ENCODE measurements at regions not wholly inside any gene's neighbourhood (a gene's known extent, or its start where the extent isn't known, plus 50 kb on each side); places are given as distances from the start of the nearest gene placed in this dataset.

DNA sequence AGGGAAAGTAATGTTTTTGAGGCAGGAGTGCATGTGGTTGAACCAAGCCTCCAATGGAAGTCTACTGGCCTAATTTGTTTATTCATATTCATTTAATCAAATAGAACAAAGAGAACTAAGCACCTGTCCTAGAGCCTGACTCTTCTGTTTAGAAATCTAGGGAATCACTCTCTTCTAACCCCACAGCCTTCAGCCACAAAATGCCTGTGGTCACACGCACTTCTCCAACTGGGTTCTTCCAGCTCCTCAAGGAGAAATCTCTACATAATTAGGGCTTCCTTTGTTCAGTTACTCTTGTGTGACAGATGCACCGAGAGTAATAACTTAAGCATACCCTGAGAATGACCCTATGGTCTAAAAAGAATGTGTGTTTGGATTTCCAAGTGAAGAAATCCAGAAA, 133.7 kb upstream of the NAMPT start:
- Histone ChIP-seq H3K79me2 (ENCODE audit: insufficient read depth, low read length) (no peaks in the 10 kb centered on the region), H2AFZ (ENCODE audit: low read depth, low read length, poor library complexity, severe bottlenecking) (no peak overlapping the region), H3K9me3 (ENCODE audit: control insufficient read depth in 1 of 2, insufficient read depth in 1 of 2, low read depth in 1 of 2, low read length in 2 of 2) (no peaks in the 10 kb centered on the region), H3K36me3 (ENCODE audit: control insufficient read depth in 1 of 2, insufficient read depth in 2 of 2, low read length in 2 of 2) (no peaks in the 10 kb centered on the region), H3K27ac (ENCODE audit: low read depth, low read length) (no peak overlapping the region), H3K27me3 (ENCODE audit: insufficient read depth, low read length) (no peaks in the 10 kb centered on the region), H3K4me2 (ENCODE audit: low read length) (no peak overlapping the region), H3K9ac (ENCODE audit: low read length) (no peak overlapping the region), H4K20me1 (ENCODE audit: insufficient read depth) (no peaks in the 10 kb centered on the region), H3K9me2 (ENCODE audit: insufficient read depth) (no peaks in the 10 kb centered on the region), H3K4me3 (replicated peaks in 1 of 2; ENCODE audit: low read depth in 1 of 2, low read length in 2 of 2) (no peak overlapping the region), H3K4me1 (ENCODE audit: control insufficient read depth in 1 of 2, insufficient read depth in 2 of 2, low read length in 2 of 2) (peaks cover 0 to 5% of the 10 kb centered on the region in 2 experiments; a peak in 1 of 4 replicates)
- ATAC-seq (no peak), DNase-seq (ENCODE audit: low read depth, low spot score) (no peak)
- BruUV-seq (replicated peaks) = no TSS peak
- TF ChIP-seq RAD21 (IDR thresholded peaks at IDR 0.05; ENCODE audit: low read depth) (no peak), YY1 (IDR thresholded peaks at IDR 0.05; ENCODE audit: extremely low read depth, insufficient replicate concordance, low read depth, low read length) (no peak), EGR1 (IDR thresholded peaks at IDR 0.05; ENCODE audit: low read depth) (no peak), ZNF274 (IDR thresholded peaks at IDR 0.05; ENCODE audit: low read depth, low read length) (no peak), ZFX (IDR thresholded peaks at IDR 0.05) (no peak), JUND (IDR thresholded peaks at IDR 0.05) (no peak), EZH2 (IDR thresholded peaks at IDR 0.05) (no peak)
- RAD21 ChIA-PET (ENCODE audit: low non-redundant PET in 1 of 2, low total read pairs in 2 of 2, uncharacterized antibody in 2 of 2, unreplicated experiment in 2 of 2) = no interaction called here
- intact Hi-C loops (cut with micrococcal nuclease) = no loop called here
- CTCF ChIA-PET = no interaction called here
- POLR2A ChIA-PET = no interaction called here

DNA sequence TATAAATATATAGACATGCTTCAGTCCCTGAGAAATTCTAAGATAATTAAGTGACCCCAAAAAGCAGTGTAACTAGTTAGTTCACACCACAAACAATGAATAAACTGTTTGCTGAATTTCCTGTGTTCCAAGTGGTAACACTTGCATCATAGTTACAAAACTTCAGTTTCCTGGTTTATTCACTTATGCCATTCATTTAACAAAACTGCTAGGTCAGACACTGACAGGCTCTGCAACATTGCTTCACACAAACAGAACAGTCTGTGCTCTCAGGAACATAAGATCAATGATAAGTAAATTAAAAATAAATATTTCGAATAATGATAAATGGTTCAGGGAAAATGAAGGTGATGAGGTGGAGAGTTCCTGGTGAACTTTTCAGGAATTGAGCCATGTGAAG, 133.3 kb upstream of the NAMPT start:
- intact Hi-C loops (cut with micrococcal nuclease) = no loop called here
- no peak overlapping the region for H2AFZ ChIP-seq (ENCODE audit: low read depth, low read length, poor library complexity, severe bottlenecking)
- no TSS peak for BruUV-seq (replicated peaks)
- no peak overlapping the region for H3K4me2 ChIP-seq (ENCODE audit: low read length)
- no peak overlapping the region for H3K4me3 ChIP-seq (replicated peaks in 1 of 2; ENCODE audit: low read depth in 1 of 2, low read length in 2 of 2)
- H3K9me2 ChIP-seq (ENCODE audit: insufficient read depth) = no peaks in the 10 kb centered on the region
- RAD21 ChIA-PET (ENCODE audit: low non-redundant PET in 1 of 2, low total read pairs in 2 of 2, uncharacterized antibody in 2 of 2, unreplicated experiment in 2 of 2) = no interaction called here
- ATAC-seq (no peak), DNase-seq (ENCODE audit: low read depth, low spot score) (no peak)
- no peak for TF ChIP-seq CEBPB (IDR thresholded peaks at IDR 0.05; ENCODE audit: low read depth)
- no peak for TF ChIP-seq ELF1 (IDR thresholded peaks at IDR 0.05; ENCODE audit: borderline replicate concordance, low read depth)
- no peak for TF ChIP-seq POLR2AphosphoS5 (IDR thresholded peaks at IDR 0.05; ENCODE audit: low read depth, low read length)
- TF ChIP-seq SIN3A (IDR thresholded peaks at IDR 0.05; ENCODE audit: low read depth) = no peak
- no peak for TF ChIP-seq POLR2A (IDR thresholded peaks at IDR 0.05; ENCODE audit: borderline replicate concordance, extremely low read depth, insufficient read depth, insufficient read length)
- no peak for TF ChIP-seq TCF7L2 (IDR thresholded peaks at IDR 0.05; ENCODE audit: borderline replicate concordance, extremely low read depth, insufficient read depth, insufficient read length)
- TF ChIP-seq EZH2 (IDR thresholded peaks at IDR 0.05) = no peak
- CTCF ChIA-PET = no interaction called here
- POLR2A ChIA-PET = no interaction called here
- no peaks in the 10 kb centered on the region for H3K27me3 ChIP-seq (ENCODE audit: insufficient read depth, low read length)
- H3K9ac ChIP-seq (ENCODE audit: low read length) = no peak overlapping the region
- no peaks in the 10 kb centered on the region for H4K20me1 ChIP-seq (ENCODE audit: insufficient read depth)
- H3K9me3 ChIP-seq (ENCODE audit: control insufficient read depth in 1 of 2, insufficient read depth in 1 of 2, low read depth in 1 of 2, low read length in 2 of 2) = no peaks in the 10 kb centered on the region
- H3K36me3 ChIP-seq (ENCODE audit: control insufficient read depth in 1 of 2, insufficient read depth in 2 of 2, low read length in 2 of 2) = no peaks in the 10 kb centered on the region
- H3K79me2 ChIP-seq (ENCODE audit: insufficient read depth, low read length) = no peaks in the 10 kb centered on the region
- no peak overlapping the region for H3K27ac ChIP-seq (ENCODE audit: low read depth, low read length)
- H3K4me1 ChIP-seq (ENCODE audit: control insufficient read depth in 1 of 2, insufficient read depth in 2 of 2, low read length in 2 of 2) = peaks cover 0 to 5% of the 10 kb centered on the region in 2 experiments; a peak in 1 of 4 replicates

Data from HCT116 (cell line).